NCI-H187 (cell line): ENCODE measurements at regions not wholly inside any gene's neighbourhood (a gene's known extent, or its start where the extent isn't known, plus 50 kb on each side); places are given as distances from the start of the nearest gene placed in this dataset.

Experiments
- DNase-seq, 2 experiments: peaks; one replicate each; lab custom pipeline; 2025; lab: John Stamatoyannopoulos, UW

- no peak for DNase-seq
These were observed 128.0 kb downstream of the TMA16 start for GRCh38 chr4:163622379-163623035.

GRCh38 chr4:163623787-163624186, 129.3 kb downstream of the TMA16 start:
- no peak for DNase-seq

GRCh38 chr4:163624727-163625126, 130.2 kb downstream of the TMA16 start:
- DNase-seq, result no peak

- DNase-seq, result no peak
These were observed 136.8 kb downstream of the TMA16 start for GRCh38 chr4:163631288-163631687.

GRCh38 chr4:163638909-163639308, 144.4 kb downstream of the TMA16 start:
- DNase-seq, result no peak

GRCh38 chr4:163649557-163650091, 155.1 kb downstream of the TMA16 start:
- no peak for DNase-seq

GRCh38 chr4:163651761-163652160, 157.3 kb downstream of the TMA16 start:
- no peak for DNase-seq

GRCh38 chr4:163654621-163655020, 160.1 kb downstream of the TMA16 start:
- DNase-seq, result no peak

- no peak for DNase-seq
These were observed 166.1 kb downstream of the TMA16 start for GRCh38 chr4:163660636-163661035.

- no peak for DNase-seq
These were observed 168.3 kb downstream of the TMA16 start for GRCh38 chr4:163662768-163663167.

- DNase-seq, result no peak
These were observed 169.2 kb downstream of the TMA16 start for GRCh38 chr4:163663454-163664225.

- DNase-seq, result no peak
These were observed 170.6 kb downstream of the TMA16 start for GRCh38 chr4:163665101-163665500.

- no peak for DNase-seq
These were observed 171.2 kb downstream of the TMA16 start for GRCh38 chr4:163665521-163666331.

GRCh38 chr4:163666332-163666873, 171.9 kb downstream of the TMA16 start:
- no peak for DNase-seq

GRCh38 chr4:163672751-163673150, 178.3 kb downstream of the TMA16 start:
- DNase-seq, result no peak

- no peak for DNase-seq
These were observed 179.6 kb downstream of the TMA16 start for GRCh38 chr4:163673848-163674697.

- DNase-seq, result no peak
These were observed 184.7 kb downstream of the TMA16 start for GRCh38 chr4:163679189-163679588.

GRCh38 chr4:163680386-163681098, 186.1 kb downstream of the TMA16 start:
- DNase-seq, result no peak

GRCh38 chr4:163681208-163681821, 186.8 kb downstream of the TMA16 start:
- no peak for DNase-seq

GRCh38 chr4:163688856-163689255, 194.4 kb downstream of the TMA16 start:
- no peak for DNase-seq
